Thoracic aorta (tissue), 2 donors: ENCODE measurements at regions not wholly inside any gene's neighbourhood (a gene's known extent, or its start where the extent isn't known, plus 50 kb on each side); places are given as distances from the start of the nearest gene placed in this dataset.

Experiments
- ATAC-seq: fragments of 150-250 bp; one replicate; pipeline ENCODE4 v1.8.0; 2017; ENCODE audit warnings: low read depth; ENCODE audit not compliant: insufficient number of reproducible peaks, low FRiP score
- DNase-seq: peaks from one replicate; pipeline ENCODE4 v3.0.0-alpha.2; 2020; ENCODE audit warnings: low spot score
- H3K27ac ChIP-seq, 2 donors: fragments of 200-600 bp; sonication (generic); 1 replicate in 1 of 2; 2 replicates in 1 of 2; pipeline ENCODE4 v1.5.1; 2016; ENCODE audit warnings: mild to moderate bottlenecking in 2 of 2, moderate library complexity in 2 of 2
- H3K27me3 ChIP-seq: fragments of 200-600 bp; sonication (generic); replicated peaks from 2 replicates; pipeline ENCODE4 v1.6.0; 2016; ENCODE audit warnings: mild to moderate bottlenecking; ENCODE audit not compliant: insufficient read depth
- H3K36me3 ChIP-seq: fragments of 200-600 bp; sonication (generic); one replicate; pipeline ENCODE4 v1.5.1; 2016
- H3K4me1 ChIP-seq, 2 donors: fragments of 200-600 bp; sonication (generic); 1 replicate in 1 of 2; 2 replicates in 1 of 2; pipeline versions ENCODE4 v1.5.1 to v1.6.0; 2016; ENCODE audit warnings: low read depth in 2 of 2, mild to moderate bottlenecking in 1 of 2; ENCODE audit not compliant: control insufficient read depth in 1 of 2
- H3K4me3 ChIP-seq: fragments of 200-600 bp; sonication (generic); 2 replicates; pipeline ENCODE4 v1.5.1; 2016; ENCODE audit warnings: mild to moderate bottlenecking
- H3K9me3 ChIP-seq: fragments of 200-600 bp; sonication (generic); 2 replicates; pipeline ENCODE4 v1.5.1; 2016
- CTCF ChIP-seq: fragments of 200-600 bp; sonication (generic); IDR thresholded peaks from one replicate; pipeline ENCODE4 v1.5.1; 2019; ENCODE audit warnings: antibody characterized with exemption

GRCh38 chr5:144103611-144104485 lies 66.6 kb downstream of the YIPF5 start:
- H3K4me3 ChIP-seq, result no peak overlapping the region
- no peak overlapping the region for H3K27ac ChIP-seq
- H3K27me3 ChIP-seq, result no peaks in the 10 kb centered on the region
- DNase-seq (no peak), ATAC-seq (no peak)
- H3K9me3 ChIP-seq, result no peaks in the 10 kb centered on the region
- TF ChIP-seq CTCF, result no peak
- H3K4me1 ChIP-seq, result no peaks in the 10 kb centered on the region
- H3K36me3 ChIP-seq, result no peaks in the 10 kb centered on the region

GRCh38 chr5:144105371-144105770 lies 65.1 kb downstream of the YIPF5 start:
- H3K36me3 ChIP-seq, result no peaks in the 10 kb centered on the region
- no peak overlapping the region for H3K27ac ChIP-seq
- no peaks in the 10 kb centered on the region for H3K9me3 ChIP-seq
- TF ChIP-seq CTCF, result no peak
- DNase-seq (no peak), ATAC-seq (no peak)
- no peaks in the 10 kb centered on the region for H3K27me3 ChIP-seq
- H3K4me1 ChIP-seq, result no peaks in the 10 kb centered on the region
- no peak overlapping the region for H3K4me3 ChIP-seq

DNA sequence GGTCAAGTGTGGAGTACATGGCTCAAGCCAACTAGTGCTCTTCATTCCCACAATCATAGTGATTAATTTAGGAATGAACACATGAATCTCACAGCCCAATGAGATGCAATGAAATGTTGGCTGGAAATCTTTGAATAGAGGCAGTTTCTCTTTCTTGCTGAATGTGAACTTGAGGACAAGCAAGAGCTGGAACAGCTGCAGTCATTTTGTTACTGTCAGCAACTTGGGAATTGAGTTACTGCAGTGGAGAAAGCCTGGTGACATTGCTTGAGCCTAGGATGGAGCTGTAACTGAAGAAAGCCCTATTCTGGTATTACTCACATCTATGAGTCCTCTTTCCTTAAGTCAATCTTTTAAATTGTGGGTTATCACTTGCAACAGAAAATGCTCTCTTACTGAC lies 62.3 kb downstream of the YIPF5 start:
- TF ChIP-seq CTCF, result no peak
- DNase-seq (no peak), ATAC-seq (no peak)
- Histone ChIP-seq H3K27ac (no peak overlapping the region), H3K36me3 (no peaks in the 10 kb centered on the region), H3K9me3 (no peaks in the 10 kb centered on the region), H3K27me3 (no peaks in the 10 kb centered on the region), H3K4me3 (no peak overlapping the region), H3K4me1 (no peaks in the 10 kb centered on the region)
